ENCODE measurements at regions not wholly inside any gene's neighbourhood (a gene's known extent, or its start where the extent isn't known, plus 50 kb on each side); places are given as distances from the start of the nearest gene placed in this dataset.
"Not testable (repeated sequence)": the region's sequence is repeated elsewhere in the genome, so short reads cannot be mapped to it uniquely, and the experiment has no call there.

DNA sequence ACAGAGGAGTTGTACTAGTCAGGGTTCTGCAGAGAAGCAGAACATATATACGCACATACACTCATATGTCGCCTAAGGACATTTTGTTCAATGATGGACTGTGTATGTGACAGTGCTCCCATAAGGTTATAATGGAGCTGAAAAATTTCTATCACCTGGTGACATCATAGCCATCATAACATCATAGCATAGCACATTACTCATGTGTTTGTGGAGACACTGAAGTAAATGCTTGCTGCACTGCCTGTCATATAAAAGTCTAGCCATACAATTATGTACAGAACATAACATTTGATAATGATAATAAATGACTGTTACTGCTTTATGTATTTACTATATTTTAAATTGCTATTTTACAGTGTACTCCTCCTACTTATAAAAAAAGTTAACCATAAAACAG is 83.1 kb downstream of the TSN start:
- Mint-ChIP-seq H3K9me3 (ENCODE audit: low read depth) (no peaks in the 10 kb centered on the region), H3K4me3 (no peak overlapping the region), H3K36me3 (no peaks in the 10 kb centered on the region), H3K27ac (no peak overlapping the region), H3K4me1 (no peaks in the 10 kb centered on the region), H3K27me3 (peaks cover 18% of the 10 kb centered on the region)
- ATAC-seq (no peak), DNase-seq (no peak)
- CTCF ChIA-PET, result no interaction called here

DNA sequence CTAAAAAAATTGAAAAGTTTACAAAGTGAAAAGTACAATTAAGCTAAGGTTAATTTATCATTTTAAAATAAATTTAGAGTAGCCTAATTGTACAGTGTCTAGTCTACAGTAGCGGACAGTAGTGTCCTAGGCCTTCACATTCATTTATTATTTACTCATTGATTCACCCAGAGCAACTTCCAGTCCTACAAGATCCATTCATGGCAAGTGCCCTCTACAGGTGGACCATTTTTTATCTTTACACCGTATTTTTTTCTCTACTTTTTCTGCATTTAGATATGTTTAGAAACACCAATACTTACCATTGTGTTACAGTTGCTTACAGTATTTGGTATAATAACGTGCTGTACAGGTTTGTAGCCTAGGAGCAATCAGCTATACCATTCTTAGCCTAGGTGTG is 84.1 kb downstream of the TSN start:
- ATAC-seq (no peak), DNase-seq (no peak)
- CTCF ChIA-PET, result no interaction called here
- H3K27ac Mint-ChIP-seq, result no peak overlapping the region
- H3K9me3 Mint-ChIP-seq (ENCODE audit: low read depth), result no peaks in the 10 kb centered on the region
- no peak overlapping the region for H3K4me3 Mint-ChIP-seq
- H3K4me1 Mint-ChIP-seq, result no peaks in the 10 kb centered on the region
- H3K36me3 Mint-ChIP-seq, result no peaks in the 10 kb centered on the region
- H3K27me3 Mint-ChIP-seq, result peaks cover 16% of the 10 kb centered on the region

DNA sequence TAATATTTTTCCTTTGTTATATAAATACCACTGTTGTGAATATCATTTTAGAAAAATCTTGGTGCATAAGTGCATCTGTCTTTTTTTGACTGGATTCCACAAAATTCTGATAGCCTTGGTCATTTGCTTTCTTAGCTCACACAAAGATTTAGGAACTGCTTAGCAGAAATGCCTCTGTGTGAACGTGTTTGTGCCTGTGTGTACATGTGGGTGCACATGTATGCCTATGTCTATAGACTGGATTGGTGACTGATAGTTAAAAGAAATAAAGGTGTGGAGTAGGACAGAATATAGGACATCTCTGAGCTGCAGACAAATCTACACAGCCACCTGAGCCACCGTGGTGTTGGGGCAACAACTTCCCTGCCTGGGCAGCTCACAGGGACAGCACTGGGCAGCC is 93.8 kb downstream of the TSN start:
- Mint-ChIP-seq H3K4me1 (no peaks in the 10 kb centered on the region), H3K4me3 (no peak overlapping the region), H3K36me3 (no peaks in the 10 kb centered on the region), H3K27me3 (peaks cover 10% of the 10 kb centered on the region), H3K9me3 (ENCODE audit: low read depth) (no peaks in the 10 kb centered on the region), H3K27ac (no peak overlapping the region)
- ATAC-seq, result no peak
- DNase-seq, result no peak
- CTCF ChIA-PET, result no interaction called here

DNA sequence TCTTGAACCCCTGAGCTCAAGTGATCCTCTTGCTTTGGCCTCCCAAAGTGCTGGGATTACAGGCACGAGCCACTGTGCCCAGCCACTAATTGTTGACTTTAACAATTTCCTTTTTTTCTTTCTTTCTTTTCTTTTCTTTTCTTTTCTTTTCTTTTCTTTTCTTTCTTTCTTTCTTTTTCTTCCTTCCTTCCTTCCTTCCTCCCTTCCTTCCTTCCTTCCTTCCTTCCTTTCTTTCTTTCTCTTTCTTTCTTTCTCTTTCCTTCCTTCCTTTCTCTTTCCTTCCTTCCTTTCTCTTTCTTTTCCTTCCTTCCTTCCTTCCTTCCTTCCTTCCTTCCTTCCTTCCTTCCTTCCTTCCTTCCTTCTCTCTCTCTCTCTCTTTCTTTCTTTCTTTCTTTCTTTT is 97.7 kb downstream of the TSN start:
- H3K36me3 Mint-ChIP-seq; ATAC-seq; H3K9me3 Mint-ChIP-seq (ENCODE audit: low read depth); DNase-seq; H3K27ac Mint-ChIP-seq; H3K4me1 Mint-ChIP-seq; H3K4me3 Mint-ChIP-seq: not testable (repeated sequence)
- CTCF ChIA-PET, result interaction anchor here (0.5 kb wide), 1 partner anchor 404 kb away, joined by 5 read pairs; no protein-coding TSS in a partner anchor
- peaks cover 29% of the 10 kb centered on the region for H3K27me3 Mint-ChIP-seq

DNA sequence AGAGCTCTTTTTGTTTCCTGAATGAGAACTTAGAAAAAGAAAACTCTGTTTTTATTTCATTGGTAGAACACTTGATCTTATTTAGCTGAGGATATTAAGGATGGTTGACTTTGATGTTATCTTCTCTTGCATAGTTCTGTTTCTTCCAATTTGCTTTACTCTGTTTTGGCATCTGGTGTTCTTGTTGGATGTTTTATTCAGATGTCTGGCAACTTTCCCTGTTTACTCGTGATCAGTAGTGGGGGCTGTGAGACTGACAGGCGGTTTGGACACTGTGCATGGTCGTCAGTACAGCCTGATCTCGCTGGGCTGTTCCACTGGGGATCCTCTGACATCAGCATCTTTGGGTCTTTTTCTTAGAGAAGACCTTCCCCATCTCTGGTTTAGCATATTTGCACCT is 100.1 kb downstream of the TSN start:
- no peaks in the 10 kb centered on the region for H3K36me3 Mint-ChIP-seq
- H3K4me3 Mint-ChIP-seq, result no peak overlapping the region
- no peaks in the 10 kb centered on the region for H3K4me1 Mint-ChIP-seq
- no peak overlapping the region for H3K27ac Mint-ChIP-seq
- peaks cover 29% of the 10 kb centered on the region for H3K27me3 Mint-ChIP-seq
- ATAC-seq, result no peak
- CTCF ChIA-PET, result no interaction called here
- no peak for DNase-seq
- peaks cover 3% of the 10 kb centered on the region for H3K9me3 Mint-ChIP-seq (ENCODE audit: low read depth)

DNA sequence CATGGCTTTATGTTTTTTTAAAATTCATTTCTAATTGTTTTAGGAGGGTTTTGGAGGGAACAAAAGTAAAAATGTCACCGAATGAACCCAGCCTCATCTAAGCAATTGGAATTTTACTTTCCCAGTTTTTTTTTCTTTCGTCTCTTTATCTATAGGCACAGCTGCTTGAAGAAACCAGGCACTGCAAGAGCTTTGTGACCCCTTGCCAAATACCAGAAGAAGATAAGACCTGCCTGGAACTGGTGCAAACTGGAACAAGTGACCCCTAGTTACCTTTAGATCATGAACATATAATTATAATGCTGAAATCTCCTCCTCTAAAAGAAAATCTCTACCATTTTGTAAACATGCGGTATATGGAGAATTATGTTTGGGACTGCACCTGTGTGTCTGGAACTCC is 100.9 kb downstream of the TSN start:
- DNase-seq, result no peak
- peaks cover 32% of the 10 kb centered on the region for H3K27me3 Mint-ChIP-seq
- ATAC-seq, result no peak
- no peaks in the 10 kb centered on the region for H3K4me1 Mint-ChIP-seq
- CTCF ChIA-PET, result no interaction called here
- H3K4me3 Mint-ChIP-seq, result no peak overlapping the region
- H3K27ac Mint-ChIP-seq, result no peak overlapping the region
- H3K9me3 Mint-ChIP-seq (ENCODE audit: low read depth), result peaks cover 3% of the 10 kb centered on the region
- no peaks in the 10 kb centered on the region for H3K36me3 Mint-ChIP-seq

DNA sequence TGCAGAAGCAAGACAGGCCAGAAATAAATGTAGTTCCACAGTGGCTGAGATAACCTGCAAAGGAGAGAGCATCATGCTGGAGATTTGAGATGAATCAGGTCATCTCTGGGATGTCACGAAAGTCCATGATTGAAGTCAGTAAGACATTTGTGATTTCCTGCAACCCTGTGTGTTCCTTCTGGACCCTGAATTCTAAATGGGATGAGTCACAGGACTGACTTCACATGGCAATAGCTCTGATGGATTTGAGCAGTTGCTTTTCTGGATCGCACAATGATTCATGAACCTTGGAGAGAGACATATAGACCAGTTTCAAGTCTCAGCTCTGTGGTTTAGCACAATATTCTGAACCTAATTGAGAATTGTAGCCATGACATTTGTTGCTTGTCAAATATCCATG is 102.9 kb downstream of the TSN start:
- no peak for ATAC-seq
- no peaks in the 10 kb centered on the region for H3K4me1 Mint-ChIP-seq
- H3K36me3 Mint-ChIP-seq, result no peaks in the 10 kb centered on the region
- H3K27me3 Mint-ChIP-seq, result peaks cover 37% of the 10 kb centered on the region
- no peak overlapping the region for H3K27ac Mint-ChIP-seq
- peaks cover 3% of the 10 kb centered on the region for H3K9me3 Mint-ChIP-seq (ENCODE audit: low read depth)
- DNase-seq, result no peak
- no peak overlapping the region for H3K4me3 Mint-ChIP-seq
- CTCF ChIA-PET, result no interaction called here

DNA sequence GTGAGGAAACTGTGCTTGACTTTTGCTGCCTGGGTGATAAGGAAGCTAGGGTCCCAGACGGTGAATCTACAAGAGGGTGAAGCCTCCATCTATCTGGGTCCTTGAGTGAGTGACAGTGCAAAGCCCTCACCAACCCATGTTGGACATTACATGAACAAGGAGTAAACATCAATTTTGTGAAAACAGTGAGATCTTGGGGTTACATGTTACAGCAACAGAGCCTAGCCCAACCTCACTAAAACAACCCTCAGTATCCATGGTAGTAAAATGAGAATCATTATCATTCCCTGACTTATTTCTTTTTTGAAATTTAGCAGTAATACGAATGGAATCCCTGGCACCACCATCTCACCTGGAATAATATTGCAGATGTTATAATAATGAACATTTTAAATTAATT is 103.4 kb downstream of the TSN start:
- peaks cover 3% of the 10 kb centered on the region for H3K9me3 Mint-ChIP-seq (ENCODE audit: low read depth)
- CTCF ChIA-PET, result no interaction called here
- DNase-seq (no peak), ATAC-seq (no peak)
- no peak overlapping the region for H3K4me3 Mint-ChIP-seq
- no peak overlapping the region for H3K27ac Mint-ChIP-seq
- H3K4me1 Mint-ChIP-seq, result no peaks in the 10 kb centered on the region
- H3K36me3 Mint-ChIP-seq, result no peaks in the 10 kb centered on the region
- peaks cover 37% of the 10 kb centered on the region for H3K27me3 Mint-ChIP-seq

DNA sequence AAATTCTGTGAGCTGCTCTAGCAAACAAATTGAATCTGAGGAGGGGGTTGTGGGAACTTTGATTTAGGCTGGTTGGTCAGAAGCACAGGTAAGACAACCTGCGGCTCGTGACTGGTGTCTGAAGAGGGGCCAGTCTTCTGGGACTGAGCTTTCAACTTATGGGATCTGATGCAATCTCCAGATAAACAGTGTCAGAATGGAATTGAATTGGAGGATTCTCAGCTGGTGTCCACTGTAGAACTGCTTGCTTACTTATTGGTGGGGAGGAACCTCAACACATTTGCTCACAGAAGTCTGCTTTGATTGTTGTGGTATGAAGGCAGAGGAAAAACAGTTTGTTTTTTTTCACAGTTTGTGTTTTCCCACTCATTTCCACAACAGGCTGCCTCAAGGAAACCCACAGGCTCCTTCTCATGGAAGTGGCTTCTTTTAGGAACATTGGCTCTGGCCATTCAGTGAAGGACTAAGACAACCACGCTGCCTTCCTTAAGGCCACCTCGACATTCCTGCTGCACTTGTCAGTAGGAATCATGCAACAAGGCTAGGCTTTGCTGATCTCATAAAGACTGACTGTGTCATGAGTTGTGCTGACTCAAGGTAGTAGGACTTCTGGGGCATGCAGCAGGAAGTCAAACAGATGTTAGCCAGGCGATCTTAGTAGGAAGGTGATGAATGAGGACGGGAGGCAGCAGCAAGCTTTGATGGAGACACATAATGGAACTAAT is 104.7 kb downstream of the TSN start:
- H3K4me3 Mint-ChIP-seq, result no peak overlapping the region
- DNase-seq, result no peak
- no peaks in the 10 kb centered on the region for H3K9me3 Mint-ChIP-seq (ENCODE audit: low read depth)
- H3K36me3 Mint-ChIP-seq, result no peaks in the 10 kb centered on the region
- no peaks in the 10 kb centered on the region for H3K4me1 Mint-ChIP-seq
- ATAC-seq, result no peak
- CTCF ChIA-PET, result no interaction called here
- H3K27me3 Mint-ChIP-seq, result peaks cover 32% of the 10 kb centered on the region
- no peak overlapping the region for H3K27ac Mint-ChIP-seq

DNA sequence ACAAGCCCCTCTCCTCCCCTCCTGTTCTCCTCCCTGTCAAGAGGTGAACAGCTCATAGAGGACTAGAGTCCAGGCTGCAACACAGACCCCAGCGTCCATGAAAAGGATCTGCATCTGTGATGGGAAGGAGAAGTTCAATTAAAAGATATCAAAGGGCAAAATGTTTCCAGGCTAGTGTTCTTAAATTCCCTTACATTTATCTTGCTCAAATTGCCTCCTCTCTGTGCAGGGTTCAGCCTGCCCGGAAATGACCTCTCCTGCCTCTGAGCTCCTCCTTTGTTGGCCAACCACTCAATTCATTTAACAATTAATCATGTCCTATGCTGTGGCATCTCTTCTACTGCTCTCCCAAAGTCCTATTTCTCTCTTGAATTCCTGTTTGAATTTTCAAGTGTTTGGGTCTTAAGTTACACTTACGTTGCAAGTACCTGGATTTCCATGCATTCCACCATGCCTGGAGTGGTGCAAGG is 105.3 kb downstream of the TSN start:
- Mint-ChIP-seq H3K4me1 (no peaks in the 10 kb centered on the region), H3K27ac (no peak overlapping the region), H3K36me3 (no peaks in the 10 kb centered on the region), H3K4me3 (no peak overlapping the region), H3K9me3 (ENCODE audit: low read depth) (no peaks in the 10 kb centered on the region), H3K27me3 (peaks cover 26% of the 10 kb centered on the region)
- ATAC-seq (no peak), DNase-seq (no peak)
- CTCF ChIA-PET, result no interaction called here

DNA sequence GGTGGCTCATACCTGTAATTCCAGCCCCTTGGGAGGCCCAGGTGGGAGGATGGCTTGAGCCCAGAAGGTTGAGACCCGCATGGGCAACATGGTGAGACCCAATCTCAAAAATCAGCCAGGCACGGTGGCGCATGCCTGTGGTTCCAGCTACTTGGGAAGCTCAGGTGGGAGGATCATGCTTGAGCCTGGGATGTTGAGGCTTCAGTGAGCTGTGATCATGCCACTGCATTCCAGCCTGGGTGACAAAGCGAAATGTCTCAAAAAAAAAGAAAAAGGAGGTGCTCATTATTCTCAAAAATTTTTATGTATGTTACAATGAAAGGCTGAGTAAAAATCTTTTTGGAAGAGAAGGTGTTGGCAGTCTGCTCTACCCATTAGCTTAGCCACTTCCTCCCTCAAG is 106.8 kb downstream of the TSN start:
- Mint-ChIP-seq H3K4me1 (no peaks in the 10 kb centered on the region), H3K36me3 (no peaks in the 10 kb centered on the region), H3K4me3 (no peak overlapping the region), H3K27ac (no peak overlapping the region), H3K9me3 (ENCODE audit: low read depth) (no peaks in the 10 kb centered on the region), H3K27me3 (peaks cover 13% of the 10 kb centered on the region)
- ATAC-seq, result no peak
- CTCF ChIA-PET, result no interaction called here
- DNase-seq, result no peak

DNA sequence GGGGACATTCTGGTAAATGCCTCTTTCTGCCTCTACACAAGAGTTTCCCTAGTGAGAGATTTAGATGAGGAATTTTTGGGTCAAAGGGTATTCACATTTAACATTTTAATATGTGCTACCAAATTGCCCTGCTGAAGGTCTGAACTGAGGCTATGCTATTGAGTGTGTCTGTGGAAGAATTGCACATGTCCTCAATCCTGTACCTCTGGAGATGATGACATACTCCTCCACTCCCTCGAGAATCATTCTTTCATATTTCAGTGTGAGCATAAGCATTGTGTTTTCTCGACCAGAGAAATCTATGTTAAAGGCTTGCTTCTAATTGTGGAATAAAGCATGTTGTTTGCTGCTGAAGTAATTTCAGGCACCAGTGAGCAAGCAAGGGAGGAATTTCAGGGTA is 110.5 kb downstream of the TSN start:
- H3K27me3 Mint-ChIP-seq, result peaks cover 10% of the 10 kb centered on the region
- ATAC-seq, result no peak
- no peaks in the 10 kb centered on the region for H3K9me3 Mint-ChIP-seq (ENCODE audit: low read depth)
- CTCF ChIA-PET, result no interaction called here
- no peak for DNase-seq
- H3K27ac Mint-ChIP-seq, result no peak overlapping the region
- no peak overlapping the region for H3K4me3 Mint-ChIP-seq
- no peaks in the 10 kb centered on the region for H3K36me3 Mint-ChIP-seq
- H3K4me1 Mint-ChIP-seq, result no peaks in the 10 kb centered on the region

DNA sequence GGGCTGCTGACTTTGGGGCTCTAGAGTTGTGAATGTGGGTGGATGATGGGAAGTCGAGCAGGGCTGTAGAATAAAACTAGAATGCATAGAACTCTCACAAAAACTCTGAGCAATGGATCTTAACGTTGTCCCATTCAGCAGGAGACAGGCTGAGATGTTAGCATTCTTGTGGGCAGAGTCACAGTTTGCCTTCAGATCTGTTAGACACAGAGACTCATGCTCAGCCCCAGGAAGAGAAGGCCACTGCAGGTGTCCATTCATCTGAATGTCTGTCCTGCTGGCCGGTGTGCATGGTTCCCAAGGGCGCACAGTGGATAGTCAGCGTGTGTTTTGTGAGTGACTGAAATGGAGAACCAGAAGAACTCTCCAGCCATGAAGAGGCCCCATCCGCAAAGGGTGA is 111.3 kb downstream of the TSN start:
- Mint-ChIP-seq H3K4me1 (no peaks in the 10 kb centered on the region), H3K36me3 (no peaks in the 10 kb centered on the region)
- CTCF ChIA-PET, result no interaction called here

DNA sequence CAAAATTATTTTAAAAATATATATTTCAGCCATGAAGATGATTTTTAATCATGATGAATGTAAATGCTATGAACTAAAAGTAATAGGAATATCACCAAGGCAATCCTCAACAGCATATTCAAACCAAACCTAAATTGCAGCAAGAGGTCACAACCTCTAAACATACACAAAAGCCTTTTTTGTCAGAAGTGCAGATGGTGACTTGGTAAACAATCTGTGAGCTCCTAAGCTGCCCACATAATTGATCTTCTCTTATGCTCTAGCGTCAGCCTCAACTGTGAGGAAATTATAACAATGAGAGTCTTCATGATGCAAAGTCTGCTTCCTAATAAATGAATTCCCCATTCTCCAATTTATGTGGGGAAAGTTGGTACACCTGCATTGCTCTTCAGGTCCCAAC is 113.2 kb downstream of the TSN start:
- H3K4me3 Mint-ChIP-seq, result no peak overlapping the region
- ATAC-seq (no peak), DNase-seq (no peak)
- no peaks in the 10 kb centered on the region for H3K9me3 Mint-ChIP-seq (ENCODE audit: low read depth)
- CTCF ChIA-PET, result no interaction called here
- H3K4me1 Mint-ChIP-seq, result no peaks in the 10 kb centered on the region
- H3K27ac Mint-ChIP-seq, result no peak overlapping the region
- no peaks in the 10 kb centered on the region for H3K36me3 Mint-ChIP-seq
- peaks cover 2% of the 10 kb centered on the region for H3K27me3 Mint-ChIP-seq

More for the DNA sequence above, 111.3 kb downstream of the TSN start:
- ATAC-seq, result no peak
- Mint-ChIP-seq H3K27me3 (peaks cover 6% of the 10 kb centered on the region), H3K9me3 (ENCODE audit: low read depth) (no peaks in the 10 kb centered on the region), H3K4me3 (no peak overlapping the region), H3K27ac (no peak overlapping the region)
- DNase-seq, result no peak

DNA sequence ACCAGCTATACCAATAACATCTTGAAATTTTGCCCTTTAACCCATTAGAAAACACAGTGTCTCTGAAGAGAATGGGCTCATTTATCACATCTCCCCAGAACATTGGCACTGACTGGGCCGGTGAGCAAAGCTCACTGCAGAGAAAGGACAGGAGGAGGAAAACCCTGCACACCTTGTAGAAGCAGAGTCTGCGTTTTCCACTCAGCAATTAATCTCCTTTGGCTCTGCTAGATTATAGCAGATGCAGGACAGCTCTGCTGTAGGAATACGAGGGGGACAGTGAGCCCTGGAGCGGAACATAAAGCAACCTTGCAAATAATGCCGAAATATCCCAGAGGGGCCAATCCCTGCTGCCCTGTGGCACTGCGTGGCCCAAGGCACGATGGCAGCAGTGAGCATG is 113.9 kb downstream of the TSN start:
- no peaks in the 10 kb centered on the region for H3K4me1 Mint-ChIP-seq
- ATAC-seq (no peak), DNase-seq (no peak)
- CTCF ChIA-PET, result no interaction called here
- no peak overlapping the region for H3K27ac Mint-ChIP-seq
- H3K36me3 Mint-ChIP-seq, result no peaks in the 10 kb centered on the region
- peaks cover 2% of the 10 kb centered on the region for H3K27me3 Mint-ChIP-seq
- H3K9me3 Mint-ChIP-seq (ENCODE audit: low read depth), result no peaks in the 10 kb centered on the region
- H3K4me3 Mint-ChIP-seq, result no peak overlapping the region
